ENCODE measurements at regions not wholly inside any gene's neighbourhood (a gene's known extent, or its start where the extent isn't known, plus 50 kb on each side); places are given as distances from the start of the nearest gene placed in this dataset.
A peak's percentile ranks its signal among the peaks of the same experiment; 100 is the strongest.

DNA sequence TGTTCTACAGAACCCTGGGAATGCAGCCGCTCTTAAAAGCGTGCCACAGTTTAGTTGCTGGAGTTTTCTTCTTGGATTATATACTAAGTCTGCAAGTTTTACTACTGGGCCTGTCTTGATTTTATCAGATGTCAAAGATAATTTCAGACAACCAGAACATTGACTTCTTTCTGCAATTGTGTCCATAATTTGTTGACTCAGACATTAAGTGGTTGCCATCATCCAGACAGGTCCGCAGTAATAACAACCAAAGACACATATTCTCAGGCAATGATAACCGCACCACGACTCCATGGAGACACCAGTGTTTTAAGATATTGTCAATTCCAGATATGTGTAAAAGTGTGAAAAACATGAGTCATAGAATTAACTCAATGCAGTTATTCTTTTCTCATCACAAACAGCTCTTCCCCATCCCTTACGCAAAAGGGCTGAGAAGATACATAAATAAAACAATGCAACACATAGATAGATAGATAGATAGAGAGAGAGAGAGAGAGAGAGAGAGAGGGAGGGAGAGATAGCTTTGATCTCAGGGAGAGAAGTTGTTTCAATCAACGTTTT is 90.4 kb upstream of the FMN2 start:
- intact Hi-C loops (cut with DNase I; ENCODE audit: low total_unique reads): no loop called here

DNA sequence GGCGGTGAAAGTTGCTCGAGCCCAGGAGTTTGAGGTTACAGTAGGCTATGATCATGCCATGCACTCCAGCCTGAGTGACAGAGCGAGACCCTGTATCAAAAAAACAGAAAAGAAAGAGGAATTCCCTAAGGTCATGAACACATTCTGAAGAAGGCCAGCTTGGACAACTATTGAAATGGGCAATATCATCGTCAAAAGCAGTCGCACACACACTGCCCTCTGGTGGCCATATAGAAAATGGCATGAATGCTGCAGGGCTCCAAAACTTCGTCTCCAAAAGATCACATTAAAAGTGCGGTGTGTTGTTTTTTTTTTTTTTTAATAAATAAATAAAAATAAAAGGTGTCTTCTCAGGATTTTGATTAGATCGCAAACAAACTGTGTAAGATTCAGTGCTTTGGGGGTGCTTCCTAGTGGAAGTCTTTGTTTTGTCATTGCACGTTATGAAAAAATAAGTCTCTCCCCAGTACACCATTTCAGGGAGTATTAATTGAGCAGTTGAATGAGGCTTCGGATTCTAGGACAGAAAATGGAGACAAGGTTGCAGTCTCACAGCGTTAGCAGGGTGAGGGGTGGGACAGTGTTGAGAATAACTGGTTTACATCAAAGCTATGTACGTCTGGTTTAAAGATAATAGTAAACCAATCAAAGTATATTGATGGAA is 87.5 kb upstream of the FMN2 start:
- no peaks in the 10 kb centered on the region for H3K9me3 ChIP-seq
- intact Hi-C loops (cut with DNase I; ENCODE audit: low total_unique reads): no loop called here
- H3K36me3 ChIP-seq: no peaks in the 10 kb centered on the region
- H3K27ac ChIP-seq: no peak overlapping the region
- no peaks in the 10 kb centered on the region for H3K4me1 ChIP-seq
- TF ChIP-seq EP300 (IDR thresholded peaks at IDR 0.05): no peak
- TF ChIP-seq, protein P1, sequence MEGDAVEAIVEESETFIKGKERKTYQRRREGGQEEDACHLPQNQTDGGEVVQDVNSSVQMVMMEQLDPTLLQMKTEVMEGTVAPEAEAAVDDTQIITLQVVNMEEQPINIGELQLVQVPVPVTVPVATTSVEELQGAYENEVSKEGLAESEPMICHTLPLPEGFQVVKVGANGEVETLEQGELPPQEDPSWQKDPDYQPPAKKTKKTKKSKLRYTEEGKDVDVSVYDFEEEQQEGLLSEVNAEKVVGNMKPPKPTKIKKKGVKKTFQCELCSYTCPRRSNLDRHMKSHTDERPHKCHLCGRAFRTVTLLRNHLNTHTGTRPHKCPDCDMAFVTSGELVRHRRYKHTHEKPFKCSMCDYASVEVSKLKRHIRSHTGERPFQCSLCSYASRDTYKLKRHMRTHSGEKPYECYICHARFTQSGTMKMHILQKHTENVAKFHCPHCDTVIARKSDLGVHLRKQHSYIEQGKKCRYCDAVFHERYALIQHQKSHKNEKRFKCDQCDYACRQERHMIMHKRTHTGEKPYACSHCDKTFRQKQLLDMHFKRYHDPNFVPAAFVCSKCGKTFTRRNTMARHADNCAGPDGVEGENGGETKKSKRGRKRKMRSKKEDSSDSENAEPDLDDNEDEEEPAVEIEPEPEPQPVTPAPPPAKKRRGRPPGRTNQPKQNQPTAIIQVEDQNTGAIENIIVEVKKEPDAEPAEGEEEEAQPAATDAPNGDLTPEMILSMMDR (IDR thresholded peaks at IDR 0.05): peak in 4 of 7 experiments; percentile 17 to 63 (median 60)
- TF ChIP-seq POLR2A (IDR thresholded peaks at IDR 0.05): no peak
- TF ChIP-seq POLR2AphosphoS5 (IDR thresholded peaks at IDR 0.05): no peak
- peak in 1 of 2 donors; percentile 15 for DNase-seq
- H3K27me3 ChIP-seq: peaks cover 0 to 66% (median 14%) of the 10 kb centered on the region in 3 donors
- WGBS, 5 donors: 57 to 70% (median 60%) methylated on average over 12 of the region's 12 CpGs
- no peak overlapping the region for H3K4me3 ChIP-seq

More for the DNA sequence above, 90.4 kb upstream of the FMN2 start:
- Histone ChIP-seq H3K9me3 (no peaks in the 10 kb centered on the region), H3K27me3 (peaks cover 13 to 91% (median 32%) of the 10 kb centered on the region in 3 donors), H3K27ac (no peak overlapping the region), H3K4me3 (no peak overlapping the region), H3K36me3 (no peaks in the 10 kb centered on the region), H3K4me1 (peaks cover 11 to 18% (median 13%) of the 10 kb centered on the region in 4 donors)
- TF ChIP-seq POLR2A (IDR thresholded peaks at IDR 0.05) (no peak), EP300 (IDR thresholded peaks at IDR 0.05) (no peak), POLR2AphosphoS5 (IDR thresholded peaks at IDR 0.05) (no peak)
- TF ChIP-seq, protein P1 (IDR thresholded peaks at IDR 0.05): no peak
- WGBS, 5 donors: 74 to 79% (median 75%) methylated on average over 7 of the region's 7 CpGs
- no peak for DNase-seq

DNA sequence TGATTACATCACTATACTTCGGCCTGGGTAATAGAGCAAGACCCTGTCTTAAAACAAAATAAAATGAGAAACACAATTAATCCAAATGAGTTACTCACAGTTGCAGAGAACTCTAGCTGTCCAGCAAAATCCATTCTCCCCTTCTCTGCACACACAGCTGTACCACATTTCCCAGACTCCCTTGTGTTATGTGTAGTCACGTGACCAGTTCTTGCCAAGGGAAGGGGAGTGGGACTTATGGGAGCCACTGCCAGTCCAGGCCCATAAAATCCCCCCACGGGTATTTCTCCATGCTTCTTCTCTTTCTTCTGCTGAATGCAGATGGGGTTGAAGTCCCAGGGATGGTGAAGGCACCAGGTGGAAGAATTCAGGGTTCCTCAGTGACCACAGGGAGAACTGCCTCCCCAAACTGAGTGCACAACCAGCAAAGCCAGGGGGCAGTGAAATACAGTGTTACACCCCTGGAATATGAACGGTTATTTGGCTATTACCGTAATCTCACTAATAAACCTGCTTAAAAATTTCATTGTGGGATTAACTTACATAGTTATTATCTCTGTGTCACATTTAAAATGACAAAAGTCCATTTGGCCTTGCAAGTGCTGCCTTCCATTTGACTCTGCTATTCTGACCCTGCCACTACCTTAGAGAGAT is 85.6 kb upstream of the FMN2 start:
- WGBS, 5 donors: 82 to 87% (median 86%) methylated on average over 5 of the region's 5 CpGs

DNA sequence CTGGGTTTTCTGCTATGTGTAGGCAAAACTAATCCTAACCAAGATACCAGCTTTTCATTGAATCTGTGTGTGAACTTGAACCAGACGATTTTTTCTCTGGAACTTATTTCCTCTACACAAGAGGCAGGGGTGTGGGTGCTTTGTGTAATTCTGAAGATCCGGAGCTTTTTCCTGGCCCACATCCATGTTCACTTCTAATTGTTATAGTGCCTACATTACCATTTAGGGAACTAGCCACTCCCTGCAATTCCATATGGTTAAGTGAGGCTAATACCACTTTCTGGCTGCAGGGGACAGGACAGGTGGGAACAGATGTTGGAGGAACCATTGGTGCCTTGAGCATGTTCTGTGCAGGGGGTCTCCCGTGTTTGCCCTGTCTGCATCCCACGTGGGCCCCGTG is 83.4 kb upstream of the FMN2 start:
- DNase-seq: no peak
- H3K27ac ChIP-seq: no peak overlapping the region
- intact Hi-C loops (cut with DNase I; ENCODE audit: low total_unique reads): no loop called here
- peaks cover 0 to 13% (median 10%) of the 10 kb centered on the region in 4 donors for H3K9me3 ChIP-seq
- no peak overlapping the region for H3K4me3 ChIP-seq
- H3K4me1 ChIP-seq: no peaks in the 10 kb centered on the region
- H3K27me3 ChIP-seq: peaks cover 0 to 28% (median 0%) of the 10 kb centered on the region in 3 donors
- TF ChIP-seq POLR2A (IDR thresholded peaks at IDR 0.05): no peak
- TF ChIP-seq EP300 (IDR thresholded peaks at IDR 0.05): no peak
- TF ChIP-seq, protein P1 (IDR thresholded peaks at IDR 0.05): no peak
- no peak for TF ChIP-seq POLR2AphosphoS5 (IDR thresholded peaks at IDR 0.05)
- WGBS, 5 donors: 10 to 58% (median 52%) methylated on average over 2 to 5 of the region's 5 CpGs
- no peaks in the 10 kb centered on the region for H3K36me3 ChIP-seq

More for the DNA sequence above, 85.6 kb upstream of the FMN2 start:
- TF ChIP-seq POLR2AphosphoS5 (IDR thresholded peaks at IDR 0.05) (no peak), EP300 (IDR thresholded peaks at IDR 0.05) (no peak), POLR2A (IDR thresholded peaks at IDR 0.05) (no peak)
- TF ChIP-seq, protein P1 (IDR thresholded peaks at IDR 0.05): no peak
- peaks cover 0 to 11% (median 9%) of the 10 kb centered on the region in 4 donors for H3K9me3 ChIP-seq
- H3K27me3 ChIP-seq: peaks cover 0 to 50% (median 5%) of the 10 kb centered on the region in 3 donors
- intact Hi-C loops (cut with DNase I; ENCODE audit: low total_unique reads): no loop called here
- H3K4me3 ChIP-seq: no peak overlapping the region
- no peaks in the 10 kb centered on the region for H3K36me3 ChIP-seq
- no peak overlapping the region for H3K27ac ChIP-seq
- DNase-seq: no peak
- no peaks in the 10 kb centered on the region for H3K4me1 ChIP-seq

Measured in stomach (tissue), 8 donors.